ENCODE measurements at regions not wholly inside any gene's neighbourhood (a gene's known extent, or its start where the extent isn't known, plus 50 kb on each side); places are given as distances from the start of the nearest gene placed in this dataset.

- no peak for DNase-seq
These were observed 185.6 kb upstream of the EPHA7 start for GRCh38 chr6:93604951-93605350.

- no peak for DNase-seq
These were observed 173.1 kb upstream of the EPHA7 start for GRCh38 chr6:93592417-93592816.

- no peak for DNase-seq
These were observed 166.9 kb upstream of the EPHA7 start for GRCh38 chr6:93586306-93586705.

GRCh38 chr6:93584300-93584699, 164.9 kb upstream of the EPHA7 start:
- no peak for DNase-seq

- DNase-seq = no peak
These were observed 162.0 kb upstream of the EPHA7 start for GRCh38 chr6:93581371-93581770.

GRCh38 chr6:93580446-93580845, 161.1 kb upstream of the EPHA7 start:
- no peak for DNase-seq

- DNase-seq = no peak
These were observed 156.3 kb upstream of the EPHA7 start for GRCh38 chr6:93575495-93576267.

- DNase-seq = no peak
These were observed 154.9 kb upstream of the EPHA7 start for GRCh38 chr6:93574299-93574698.

- no peak for DNase-seq
These were observed 152.0 kb upstream of the EPHA7 start for GRCh38 chr6:93571346-93571745.

GRCh38 chr6:93568169-93568568, 148.8 kb upstream of the EPHA7 start:
- no peak for DNase-seq

GRCh38 chr6:93567164-93567563, 147.8 kb upstream of the EPHA7 start:
- no peak for DNase-seq

- DNase-seq = no peak
These were observed 146.9 kb upstream of the EPHA7 start for GRCh38 chr6:93566285-93566684.

- DNase-seq = no peak
These were observed 143.2 kb upstream of the EPHA7 start for GRCh38 chr6:93562582-93562981.

- DNase-seq = no peak
These were observed 135.9 kb upstream of the EPHA7 start for GRCh38 chr6:93555292-93555691.

- no peak for DNase-seq
These were observed 134.7 kb upstream of the EPHA7 start for GRCh38 chr6:93554018-93554417.

GRCh38 chr6:93550551-93551276, 131.4 kb upstream of the EPHA7 start:
- DNase-seq = no peak

- no peak for DNase-seq
These were observed 130.5 kb upstream of the EPHA7 start for GRCh38 chr6:93549868-93550267.

- no peak for DNase-seq
These were observed 105.5 kb upstream of the EPHA7 start for GRCh38 chr6:93524671-93525451.

GRCh38 chr6:93523365-93523764, 104.0 kb upstream of the EPHA7 start:
- DNase-seq = no peak

- DNase-seq = no peak
These were observed 97.1 kb upstream of the EPHA7 start for GRCh38 chr6:93516441-93516840.

GRCh38 chr6:93515736-93516135, 96.4 kb upstream of the EPHA7 start:
- DNase-seq = no peak

GRCh38 chr6:93498713-93499112, 79.4 kb upstream of the EPHA7 start:
- DNase-seq = no peak

GRCh38 chr6:93496548-93496947, 77.2 kb upstream of the EPHA7 start:
- no peak for DNase-seq

GRCh38 chr6:93494057-93494456, 74.7 kb upstream of the EPHA7 start:
- DNase-seq = no peak
